ENCODE measurements at regions not wholly inside any gene's neighbourhood (a gene's known extent, or its start where the extent isn't known, plus 50 kb on each side); places are given as distances from the start of the nearest gene placed in this dataset.
"Not testable (repeated sequence)": the region's sequence is repeated elsewhere in the genome, so short reads cannot be mapped to it uniquely, and the experiment has no call there.

DNA sequence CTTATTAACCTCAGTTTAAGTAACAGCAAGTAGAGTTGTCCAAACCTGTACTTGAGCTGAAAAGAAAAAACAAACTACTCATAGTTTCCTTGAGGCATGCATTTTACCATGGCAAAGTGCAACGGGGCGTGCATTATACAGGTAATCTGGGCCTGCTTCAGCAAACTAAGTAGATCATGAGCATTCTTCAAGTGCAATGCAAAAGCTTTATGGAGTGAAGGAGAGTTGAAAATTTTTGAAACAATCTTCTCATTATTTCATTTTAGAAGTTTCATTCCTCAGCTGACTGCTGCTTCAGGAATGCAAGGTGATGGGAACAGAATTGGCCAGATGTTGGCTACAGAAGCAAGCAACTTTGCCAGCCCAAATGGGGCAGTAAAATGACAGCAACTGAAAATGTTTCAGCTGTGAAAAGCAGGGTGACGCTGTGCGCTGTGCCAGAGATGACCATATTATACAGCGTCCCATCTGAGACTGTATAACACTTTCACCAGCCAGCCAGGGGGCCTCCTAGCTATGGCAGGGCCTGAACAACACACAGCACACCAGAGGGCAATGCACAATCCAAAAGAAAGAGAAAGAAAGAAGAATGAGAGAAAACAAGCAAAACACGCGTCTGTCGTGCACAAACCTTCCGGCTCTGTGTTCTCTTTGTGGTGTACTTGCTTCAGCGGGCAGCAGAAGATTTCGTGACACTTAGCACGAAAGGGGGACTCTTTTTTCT lies 145.5 kb upstream of the FGF13 start:
- no peak overlapping the region for H3K4me3 ChIP-seq
- intact Hi-C loops (cut with DNase I, micrococcal nuclease), result no loop called here
- ATAC-seq (no peak), DNase-seq (no peak)
- TF ChIP-seq, protein P1, sequence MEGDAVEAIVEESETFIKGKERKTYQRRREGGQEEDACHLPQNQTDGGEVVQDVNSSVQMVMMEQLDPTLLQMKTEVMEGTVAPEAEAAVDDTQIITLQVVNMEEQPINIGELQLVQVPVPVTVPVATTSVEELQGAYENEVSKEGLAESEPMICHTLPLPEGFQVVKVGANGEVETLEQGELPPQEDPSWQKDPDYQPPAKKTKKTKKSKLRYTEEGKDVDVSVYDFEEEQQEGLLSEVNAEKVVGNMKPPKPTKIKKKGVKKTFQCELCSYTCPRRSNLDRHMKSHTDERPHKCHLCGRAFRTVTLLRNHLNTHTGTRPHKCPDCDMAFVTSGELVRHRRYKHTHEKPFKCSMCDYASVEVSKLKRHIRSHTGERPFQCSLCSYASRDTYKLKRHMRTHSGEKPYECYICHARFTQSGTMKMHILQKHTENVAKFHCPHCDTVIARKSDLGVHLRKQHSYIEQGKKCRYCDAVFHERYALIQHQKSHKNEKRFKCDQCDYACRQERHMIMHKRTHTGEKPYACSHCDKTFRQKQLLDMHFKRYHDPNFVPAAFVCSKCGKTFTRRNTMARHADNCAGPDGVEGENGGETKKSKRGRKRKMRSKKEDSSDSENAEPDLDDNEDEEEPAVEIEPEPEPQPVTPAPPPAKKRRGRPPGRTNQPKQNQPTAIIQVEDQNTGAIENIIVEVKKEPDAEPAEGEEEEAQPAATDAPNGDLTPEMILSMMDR (IDR thresholded peaks at IDR 0.05), result no peak
- no peaks in the 10 kb centered on the region for H3K36me3 ChIP-seq (ENCODE audit: low read depth)
- no peaks in the 10 kb centered on the region for H3K9me3 ChIP-seq
- no peaks in the 10 kb centered on the region for H3K4me1 ChIP-seq (ENCODE audit: low read depth)

DNA sequence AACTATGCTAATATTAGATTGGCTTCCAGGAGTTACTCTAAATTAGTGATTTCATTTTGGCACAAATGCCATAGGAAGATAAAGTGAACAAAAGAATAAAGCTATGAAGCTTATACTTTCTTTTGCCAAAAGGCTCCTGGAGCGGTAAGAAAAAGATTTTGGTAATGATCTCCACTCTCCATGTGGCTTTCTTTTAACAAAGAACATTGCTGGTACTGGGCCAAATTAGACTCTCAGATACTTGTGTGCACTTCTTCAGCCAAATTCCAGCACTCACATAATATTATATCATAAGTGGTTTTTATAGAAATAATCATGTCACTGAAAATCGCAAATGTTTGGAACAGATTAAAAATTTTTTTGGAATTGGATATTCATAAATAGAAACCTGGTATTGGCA lies 142.4 kb upstream of the FGF13 start:
- TF ChIP-seq, protein P1 (IDR thresholded peaks at IDR 0.05), result no peak
- H3K36me3 ChIP-seq (ENCODE audit: low read depth), result no peaks in the 10 kb centered on the region
- no peak overlapping the region for H3K4me3 ChIP-seq
- ATAC-seq, result no peak
- no peaks in the 10 kb centered on the region for H3K4me1 ChIP-seq (ENCODE audit: low read depth)
- no peaks in the 10 kb centered on the region for H3K9me3 ChIP-seq
- intact Hi-C loops (cut with DNase I, micrococcal nuclease), result no loop called here
- no peak for DNase-seq

DNA sequence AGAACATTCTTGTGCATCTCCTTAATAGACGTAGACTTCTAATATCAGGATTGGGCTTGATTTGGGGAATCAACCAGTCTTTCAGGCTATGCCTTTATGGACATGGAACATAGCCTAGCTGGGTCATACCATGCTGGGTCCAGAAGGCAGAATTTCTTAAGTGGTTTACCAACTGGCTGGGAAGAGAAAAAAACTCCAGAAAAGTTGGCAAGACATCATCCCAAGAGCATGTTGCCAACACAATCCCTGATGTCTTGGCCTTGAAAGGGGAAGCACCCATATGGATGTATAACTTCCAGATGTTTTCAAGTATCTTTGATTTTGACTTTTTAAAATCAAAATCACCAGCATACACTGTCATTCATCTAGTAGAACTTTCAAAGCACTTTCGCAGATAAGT lies 138.0 kb upstream of the FGF13 start:
- Histone ChIP-seq H3K4me3 (no peak overlapping the region), H3K9me3 (no peaks in the 10 kb centered on the region), H3K4me1 (ENCODE audit: low read depth) (no peaks in the 10 kb centered on the region), H3K36me3 (ENCODE audit: low read depth) (no peaks in the 10 kb centered on the region)
- intact Hi-C loops (cut with DNase I, micrococcal nuclease), result no loop called here
- DNase-seq (no peak), ATAC-seq (no peak)
- TF ChIP-seq, protein P1 (IDR thresholded peaks at IDR 0.05), result no peak

DNA sequence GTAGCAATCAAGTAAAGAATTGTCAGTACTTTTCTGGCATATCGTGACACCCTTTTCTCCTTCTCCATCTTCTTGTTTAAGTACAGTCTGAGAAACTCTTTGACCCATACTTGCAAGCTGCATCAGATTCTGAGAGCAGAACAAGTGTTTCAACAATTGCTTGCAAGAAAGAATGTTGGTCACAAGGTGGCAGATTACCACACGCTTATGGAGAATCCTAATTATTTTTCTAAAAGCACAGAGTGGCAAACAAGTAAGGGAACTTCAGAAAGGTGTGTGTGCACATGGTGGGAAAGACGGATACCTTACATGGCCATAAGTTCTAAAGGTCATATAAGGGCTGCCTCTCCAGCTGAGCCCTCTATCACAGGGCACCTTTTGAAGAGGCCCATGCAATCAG lies 136.4 kb upstream of the FGF13 start:
- no peaks in the 10 kb centered on the region for H3K4me1 ChIP-seq (ENCODE audit: low read depth)
- no peak for DNase-seq
- H3K4me3 ChIP-seq, result no peak overlapping the region
- H3K36me3 ChIP-seq (ENCODE audit: low read depth), result no peaks in the 10 kb centered on the region
- intact Hi-C loops (cut with DNase I, micrococcal nuclease), result no loop called here
- TF ChIP-seq, protein P1 (IDR thresholded peaks at IDR 0.05), result no peak
- no peaks in the 10 kb centered on the region for H3K9me3 ChIP-seq
- ATAC-seq, result no peak

DNA sequence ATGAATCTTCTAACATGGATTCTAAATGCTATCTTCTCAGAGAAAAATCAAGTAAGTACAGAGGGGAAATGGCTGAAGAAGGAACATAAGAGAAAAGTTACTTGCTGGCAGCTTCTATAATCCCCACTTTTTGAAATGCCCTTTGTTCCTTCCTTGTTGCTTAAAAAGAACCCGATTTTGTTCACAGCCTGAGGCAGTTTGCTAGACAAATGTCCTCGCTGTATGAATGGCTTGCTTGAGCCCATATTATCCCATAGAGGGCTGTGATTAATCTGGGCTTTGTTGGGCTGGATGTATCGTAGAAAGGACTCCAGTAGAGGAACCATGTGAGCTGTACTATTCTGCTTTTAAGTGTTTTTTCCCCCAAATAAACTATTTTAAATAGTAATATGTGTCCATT lies 134.3 kb upstream of the FGF13 start:
- Histone ChIP-seq H3K4me1 (ENCODE audit: low read depth) (no peaks in the 10 kb centered on the region), H3K9me3 (no peaks in the 10 kb centered on the region), H3K36me3 (ENCODE audit: low read depth) (no peaks in the 10 kb centered on the region), H3K4me3 (no peak overlapping the region)
- intact Hi-C loops (cut with DNase I, micrococcal nuclease), result no loop called here
- ATAC-seq (no peak), DNase-seq (no peak)
- TF ChIP-seq, protein P1 (IDR thresholded peaks at IDR 0.05), result no peak

DNA sequence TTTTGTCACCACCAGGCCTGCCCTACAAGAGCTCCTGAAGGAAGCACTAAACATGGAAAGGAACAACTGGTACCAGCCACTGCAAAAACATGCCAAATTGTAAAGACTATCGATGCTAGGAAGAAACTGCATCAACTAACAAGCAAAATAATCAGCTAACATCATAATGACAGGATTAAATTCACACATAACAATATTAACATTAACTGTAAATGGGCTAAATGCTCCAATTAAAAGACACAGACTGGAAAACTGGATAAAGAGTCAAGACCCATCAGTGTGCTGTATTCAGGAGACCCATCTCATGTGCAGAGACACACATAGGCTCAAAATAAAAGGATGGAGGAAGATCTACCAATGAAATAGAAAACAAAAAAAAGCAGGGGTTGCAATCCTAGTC lies 95.9 kb upstream of the FGF13 start:
- DNase-seq; H3K4me1 ChIP-seq (ENCODE audit: low read depth); H3K4me3 ChIP-seq; intact Hi-C loops (cut with DNase I, micrococcal nuclease); H3K9me3 ChIP-seq; ATAC-seq; H3K36me3 ChIP-seq (ENCODE audit: low read depth): not testable (repeated sequence)

All from mucosa of descending colon (tissue), 3 donors.